HG03520 (cell line): ENCODE measurements at regions not wholly inside any gene's neighbourhood (a gene's known extent, or its start where the extent isn't known, plus 50 kb on each side); places are given as distances from the start of the nearest gene placed in this dataset.
"Not testable (repeated sequence)": the region's sequence is repeated elsewhere in the genome, so short reads cannot be mapped to it uniquely, and the experiment has no call there.

Source experiments
- ATAC-seq: cut with Tn5 transposase; IDR thresholded peaks from one replicate; pipeline ENCODE4 v1.9.1; 2021; ENCODE audit warnings: mild to moderate bottlenecking, moderate library complexity; ENCODE audit not compliant: unreplicated experiment

GRCh38 chr15:69928890-69929289 is 168.8 kb downstream of the TLE3 start:
- not testable (repeated sequence) for ATAC-seq

- no peak for ATAC-seq
These were observed 167.6 kb downstream of the TLE3 start for GRCh38 chr15:69929905-69930630.

GRCh38 chr15:69930754-69931153 is 167.0 kb downstream of the TLE3 start:
- ATAC-seq: no peak

- no peak for ATAC-seq
These were observed 166.6 kb downstream of the TLE3 start for GRCh38 chr15:69931156-69931555.

GRCh38 chr15:69934607-69935006 is 163.1 kb downstream of the TLE3 start:
- no peak for ATAC-seq

GRCh38 chr15:69939513-69940440 is 157.9 kb downstream of the TLE3 start:
- ATAC-seq: no peak

- ATAC-seq: no peak
These were observed 157.0 kb downstream of the TLE3 start for GRCh38 chr15:69940441-69941300.

GRCh38 chr15:69941301-69941605 is 156.5 kb downstream of the TLE3 start:
- ATAC-seq: no peak

- no peak for ATAC-seq
These were observed 155.8 kb downstream of the TLE3 start for GRCh38 chr15:69941706-69942495.

GRCh38 chr15:69943637-69944036 is 154.1 kb downstream of the TLE3 start:
- no peak for ATAC-seq

- no peak for ATAC-seq
These were observed 152.0 kb downstream of the TLE3 start for GRCh38 chr15:69945729-69946128.

- no peak for ATAC-seq
These were observed 150.8 kb downstream of the TLE3 start for GRCh38 chr15:69946870-69947269.

- no peak for ATAC-seq
These were observed 150.3 kb downstream of the TLE3 start for GRCh38 chr15:69947394-69947793.

- ATAC-seq: no peak
These were observed 148.2 kb downstream of the TLE3 start for GRCh38 chr15:69949485-69949884.

GRCh38 chr15:69951256-69951897 is 146.3 kb downstream of the TLE3 start:
- no peak for ATAC-seq

- ATAC-seq: no peak
These were observed 145.7 kb downstream of the TLE3 start for GRCh38 chr15:69951898-69952555.

- ATAC-seq: no peak
These were observed 144.7 kb downstream of the TLE3 start for GRCh38 chr15:69953051-69953450.

- no peak for ATAC-seq
These were observed 143.9 kb downstream of the TLE3 start for GRCh38 chr15:69953816-69954215.

- no peak for ATAC-seq
These were observed 143.1 kb downstream of the TLE3 start for GRCh38 chr15:69954666-69955065.
